Stimulated activated effector memory CD8-positive, alpha-beta T cell treated with anti-CD3 and anti-CD28 coated beads, Interleukin-12 subunit alpha, Interleukin-12 subunit beta, amount 100 ng/mL, for 72 hours (primary cell): ENCODE measurements at regions not wholly inside any gene's neighbourhood (a gene's known extent, or its start where the extent isn't known, plus 50 kb on each side); places are given as distances from the start of the nearest gene placed in this dataset.

ENCODE experiments used
- ATAC-seq: fragments of 150-1000 bp; cut with Tn5 transposase; 2 replicates; pipeline ENCODE4 v1.10.0; 2021
- DNase-seq, 2 donors: peaks; one replicate each; pipeline ENCODE4 v3.0.0; 2021 to 2022; ENCODE audit warnings: low spot score in 2 of 2
- H3K27ac Mint-ChIP-seq: one replicate; pipeline ENCODE4 v1.8.0; 2022; ENCODE audit warnings: mild to moderate bottlenecking, mixed read lengths
- H3K36me3 Mint-ChIP-seq: one replicate; pipeline ENCODE4 v1.8.0; 2022; ENCODE audit warnings: mild to moderate bottlenecking, mixed read lengths
- H3K4me1 Mint-ChIP-seq: one replicate; pipeline ENCODE4 v1.8.0; 2022; ENCODE audit warnings: mixed read lengths
- H3K4me3 Mint-ChIP-seq: one replicate; pipeline ENCODE4 v1.8.0; 2022; ENCODE audit warnings: mild to moderate bottlenecking, mixed read lengths
- H3K9me3 Mint-ChIP-seq: one replicate; pipeline ENCODE4 v1.8.0; 2022; ENCODE audit warnings: mixed read lengths

- H3K9me3 Mint-ChIP-seq, result peaks cover 12% of the 10 kb centered on the region
- DNase-seq (no peak), ATAC-seq (no peak)
- no peaks in the 10 kb centered on the region for H3K4me1 Mint-ChIP-seq
- no peaks in the 10 kb centered on the region for H3K36me3 Mint-ChIP-seq
- H3K27ac Mint-ChIP-seq, result no peak overlapping the region
- no peak overlapping the region for H3K4me3 Mint-ChIP-seq
Measured at GRCh38 chr20:21796059-21796458, 90.6 kb downstream of the PAX1 start.

- no peak for DNase-seq
- H3K36me3 Mint-ChIP-seq, result no peaks in the 10 kb centered on the region
- no peak overlapping the region for H3K27ac Mint-ChIP-seq
- H3K4me1 Mint-ChIP-seq, result no peaks in the 10 kb centered on the region
- H3K4me3 Mint-ChIP-seq, result no peak overlapping the region
- no peak for ATAC-seq
- peaks cover 11% of the 10 kb centered on the region for H3K9me3 Mint-ChIP-seq
Measured at GRCh38 chr20:21788082-21788481, 82.6 kb downstream of the PAX1 start.

- Mint-ChIP-seq H3K27ac (no peak overlapping the region), H3K36me3 (no peaks in the 10 kb centered on the region), H3K4me1 (no peaks in the 10 kb centered on the region), H3K4me3 (no peak overlapping the region), H3K9me3 (peaks cover 17% of the 10 kb centered on the region)
- DNase-seq (no peak), ATAC-seq (no peak)
Measured at GRCh38 chr20:21781446-21782075, 76.1 kb downstream of the PAX1 start.

GRCh38 chr20:21780528-21780927, 75.1 kb downstream of the PAX1 start:
- Mint-ChIP-seq H3K4me1 (no peaks in the 10 kb centered on the region), H3K9me3 (peaks cover 20% of the 10 kb centered on the region), H3K27ac (no peak overlapping the region), H3K4me3 (no peak overlapping the region), H3K36me3 (no peaks in the 10 kb centered on the region)
- no peak for ATAC-seq
- no peak for DNase-seq
